ENCODE measurements at regions not wholly inside any gene's neighbourhood (a gene's known extent, or its start where the extent isn't known, plus 50 kb on each side); places are given as distances from the start of the nearest gene placed in this dataset.
"Not testable (repeated sequence)": the region's sequence is repeated elsewhere in the genome, so short reads cannot be mapped to it uniquely, and the experiment has no call there.

DNA sequence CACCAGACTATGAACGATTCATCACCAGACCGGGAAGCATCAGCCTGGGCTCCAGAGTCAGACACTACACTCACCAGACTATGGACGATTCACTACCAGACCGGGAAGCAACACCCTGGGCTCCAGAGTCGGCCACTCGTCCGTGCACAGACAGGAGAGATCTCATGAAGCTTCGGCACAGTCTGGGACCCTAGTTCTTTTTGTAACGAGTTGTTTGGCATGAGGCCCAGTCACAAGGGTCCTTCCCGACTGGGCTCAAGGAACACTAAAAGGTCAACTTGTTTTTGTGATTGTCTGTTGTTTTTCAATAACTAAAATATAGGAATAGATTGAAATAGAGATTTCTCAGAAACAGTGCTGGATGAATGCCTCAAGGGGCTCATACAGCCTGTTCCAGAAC lies 1141.6 kb upstream of the MIR17HG start:
- in situ Hi-C loops (cut with HindIII; ENCODE audit: low sequenced_read_pairs): no loop called here

GRCh38 chr13:90217275-90217674 lies 1130.2 kb upstream of the MIR17HG start:
- in situ Hi-C loops (cut with HindIII; ENCODE audit: low sequenced_read_pairs): no loop called here
- DNase-seq (ENCODE audit: low spot score): no peak

More for the DNA sequence above, 1141.6 kb upstream of the MIR17HG start:
- no peak for DNase-seq (ENCODE audit: low spot score)

GRCh38 chr13:90222758-90223157 lies 1124.7 kb upstream of the MIR17HG start:
- DNase-seq (ENCODE audit: low spot score): no peak
- in situ Hi-C loops (cut with HindIII; ENCODE audit: low sequenced_read_pairs): no loop called here

- in situ Hi-C loops (cut with HindIII; ENCODE audit: low sequenced_read_pairs): no loop called here
- no peak for DNase-seq (ENCODE audit: low spot score)
These were observed 1117.2 kb upstream of the MIR17HG start for GRCh38 chr13:90230311-90230710.

DNA sequence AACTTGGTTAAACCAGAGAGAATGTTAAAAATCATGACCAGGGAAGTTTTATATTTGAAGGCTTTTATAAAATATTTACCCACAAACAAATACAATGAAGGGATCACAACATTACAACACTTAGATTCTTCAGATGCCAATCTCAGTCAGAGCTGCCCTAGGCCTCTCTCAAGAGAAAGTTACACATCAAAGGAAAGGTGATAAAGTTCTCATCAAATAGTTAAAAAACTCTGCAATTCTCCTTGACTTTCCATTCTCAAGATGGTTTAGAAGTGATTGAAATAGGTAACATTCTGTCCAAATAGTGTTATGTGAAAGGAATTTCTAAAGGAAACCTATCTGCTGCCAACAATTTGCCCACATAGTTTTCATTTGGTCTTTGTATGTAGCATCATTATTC lies 1115.2 kb upstream of the MIR17HG start:
- no peak for DNase-seq (ENCODE audit: low spot score)
- in situ Hi-C loops (cut with HindIII; ENCODE audit: low sequenced_read_pairs): no loop called here

- in situ Hi-C loops (cut with HindIII; ENCODE audit: low sequenced_read_pairs): no loop called here
- DNase-seq (ENCODE audit: low spot score): no peak
These were observed 1113.4 kb upstream of the MIR17HG start for GRCh38 chr13:90233933-90234672.

DNA sequence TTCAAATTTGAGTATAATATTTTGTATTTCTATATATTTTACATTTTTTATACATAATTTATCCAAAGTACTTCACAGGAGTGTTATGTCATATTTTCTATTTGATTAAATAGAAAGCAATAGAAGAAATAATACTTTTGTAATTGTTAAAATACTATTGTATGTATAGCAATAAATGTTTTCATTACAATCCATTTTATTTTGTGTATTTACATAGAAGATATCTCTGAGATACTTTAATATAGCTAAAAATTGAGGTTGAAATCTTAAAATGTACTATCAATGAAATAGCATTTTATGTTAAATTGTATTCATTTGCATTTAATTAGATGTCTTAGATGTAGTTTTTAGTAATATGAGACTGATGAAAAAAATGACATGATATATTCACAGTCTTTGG lies 1109.6 kb upstream of the MIR17HG start:
- in situ Hi-C loops (cut with HindIII; ENCODE audit: low sequenced_read_pairs): no loop called here
- no peak for DNase-seq (ENCODE audit: low spot score)

DNA sequence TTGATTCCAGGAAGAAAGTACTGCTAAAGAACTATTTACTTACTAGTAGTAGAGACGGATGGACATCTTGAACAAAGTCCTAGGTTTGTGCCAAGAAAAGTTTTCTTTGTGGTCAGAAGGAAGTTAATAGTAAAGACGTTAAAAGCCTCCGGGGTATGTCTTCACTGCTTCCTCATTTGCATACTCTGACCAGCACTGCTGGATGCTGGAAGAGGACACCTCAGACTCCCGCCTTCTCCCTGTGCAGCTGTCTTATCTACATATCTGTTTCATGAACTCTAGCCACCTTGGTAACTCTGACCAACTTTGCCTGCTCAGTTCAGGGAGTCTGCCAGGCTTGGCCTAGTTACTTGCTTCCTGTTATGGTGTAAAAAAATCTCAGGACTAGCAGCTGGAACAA lies 1109.1 kb upstream of the MIR17HG start:
- DNase-seq (ENCODE audit: low spot score): no peak
- in situ Hi-C loops (cut with HindIII; ENCODE audit: low sequenced_read_pairs): no loop called here

DNA sequence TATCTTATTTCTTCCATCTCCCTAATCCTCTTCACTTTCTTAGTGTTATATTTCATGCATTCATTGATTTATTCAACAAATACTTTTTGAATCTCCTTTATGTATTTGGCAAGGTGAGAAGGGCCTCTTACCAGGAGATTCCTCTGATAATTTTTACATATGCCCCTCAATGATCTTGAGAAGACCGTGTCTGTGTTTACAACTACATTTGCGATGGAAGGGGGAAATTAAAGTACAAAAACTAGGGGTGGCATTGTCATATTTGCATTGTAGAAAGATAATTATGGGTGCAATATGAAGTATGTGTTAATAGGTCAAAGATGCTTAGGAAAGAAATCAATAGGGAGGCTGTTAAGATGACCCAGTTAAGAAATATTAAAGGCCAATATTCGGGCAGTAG lies 1108.4 kb upstream of the MIR17HG start:
- in situ Hi-C loops (cut with HindIII; ENCODE audit: low sequenced_read_pairs): no loop called here
- no peak for DNase-seq (ENCODE audit: low spot score)

DNA sequence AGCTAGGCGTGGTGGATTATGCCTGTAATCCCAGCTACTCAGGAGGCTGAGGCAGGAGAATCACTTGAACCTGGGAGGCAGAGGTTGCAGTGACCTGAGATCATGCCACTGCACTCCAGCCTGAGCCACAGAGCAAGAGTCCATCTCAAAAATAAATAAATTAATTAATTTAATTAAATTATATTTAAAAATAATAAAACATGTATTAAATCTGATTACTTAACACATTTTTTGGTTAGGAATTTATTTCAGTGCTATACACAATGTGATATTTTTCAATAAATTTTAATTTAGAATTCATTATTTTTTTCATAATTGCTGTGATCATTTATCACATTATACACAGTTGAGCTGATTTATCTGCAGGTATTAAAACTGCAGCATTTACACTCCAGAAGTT lies 1101.5 kb upstream of the MIR17HG start:
- in situ Hi-C loops (cut with HindIII; ENCODE audit: low sequenced_read_pairs): no loop called here

DNA sequence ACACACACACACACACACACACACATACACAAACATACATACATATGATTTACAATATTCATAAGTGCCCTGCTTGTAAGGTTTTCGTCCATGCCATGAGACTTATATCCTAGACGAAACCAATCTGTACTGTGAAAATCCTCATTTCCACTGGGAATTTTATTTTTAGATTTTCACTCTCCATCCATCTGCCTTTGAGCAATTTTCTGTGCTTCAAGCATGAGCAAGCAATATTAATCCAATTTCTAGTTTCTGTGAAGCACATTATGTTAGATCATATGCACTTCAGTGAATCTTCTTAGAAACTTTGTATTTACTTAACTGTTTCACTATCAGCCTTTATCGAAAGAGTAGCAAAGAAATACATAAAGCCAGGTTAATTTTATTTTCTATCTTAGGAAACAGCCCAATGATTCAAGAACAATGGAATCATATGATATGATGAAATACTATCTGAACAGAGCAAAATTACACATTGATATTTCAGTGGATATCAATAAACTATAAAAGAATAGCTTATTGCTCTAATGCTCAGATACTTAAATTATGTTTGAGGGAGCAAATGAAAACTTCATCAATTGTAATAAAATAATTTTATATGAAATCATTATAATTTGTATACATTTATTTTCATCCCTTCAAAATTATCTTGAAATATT lies 1100.7 kb upstream of the MIR17HG start:
- DNase-seq (ENCODE audit: low spot score): no peak
- in situ Hi-C loops (cut with HindIII; ENCODE audit: low sequenced_read_pairs): no loop called here

More for the DNA sequence above, 1101.5 kb upstream of the MIR17HG start:
- DNase-seq (ENCODE audit: low spot score): no peak

DNA sequence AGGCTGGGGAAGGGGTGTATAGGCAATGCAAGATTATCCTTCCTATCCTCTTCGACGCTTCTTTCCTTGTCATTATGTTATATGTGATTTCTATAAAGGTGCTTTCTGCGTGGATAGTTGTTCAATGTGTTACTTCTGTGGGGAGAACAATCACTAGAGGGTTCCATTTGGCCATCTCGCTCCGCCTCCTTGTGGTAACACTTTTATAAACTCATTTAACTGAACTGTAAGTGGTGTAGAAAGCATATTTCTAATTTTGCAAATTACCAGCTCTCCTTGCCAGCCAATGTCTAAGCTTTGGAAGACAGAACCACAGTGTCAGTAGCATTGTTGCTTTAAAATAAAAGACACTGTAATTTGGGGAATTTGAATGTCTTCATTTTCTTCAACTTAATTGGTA lies 1093.7 kb upstream of the MIR17HG start:
- in situ Hi-C loops (cut with HindIII; ENCODE audit: low sequenced_read_pairs): no loop called here
- DNase-seq (ENCODE audit: low spot score): no peak

GRCh38 chr13:90254437-90254836 lies 1093.0 kb upstream of the MIR17HG start:
- no peak for DNase-seq (ENCODE audit: low spot score)
- in situ Hi-C loops (cut with HindIII; ENCODE audit: low sequenced_read_pairs): no loop called here

- in situ Hi-C loops (cut with HindIII; ENCODE audit: low sequenced_read_pairs): no loop called here
These were observed 1090.7 kb upstream of the MIR17HG start for GRCh38 chr13:90256746-90257145.

GRCh38 chr13:90258129-90258528 lies 1089.4 kb upstream of the MIR17HG start:
- no peak for DNase-seq (ENCODE audit: low spot score)
- in situ Hi-C loops (cut with HindIII; ENCODE audit: low sequenced_read_pairs): no loop called here

More at GRCh38 chr13:90256746-90257145, 1090.7 kb upstream of the MIR17HG start:
- no peak for DNase-seq (ENCODE audit: low spot score)

GRCh38 chr13:90261343-90261742 lies 1086.1 kb upstream of the MIR17HG start:
- in situ Hi-C loops (cut with HindIII; ENCODE audit: low sequenced_read_pairs): no loop called here
- DNase-seq (ENCODE audit: low spot score): no peak

DNA sequence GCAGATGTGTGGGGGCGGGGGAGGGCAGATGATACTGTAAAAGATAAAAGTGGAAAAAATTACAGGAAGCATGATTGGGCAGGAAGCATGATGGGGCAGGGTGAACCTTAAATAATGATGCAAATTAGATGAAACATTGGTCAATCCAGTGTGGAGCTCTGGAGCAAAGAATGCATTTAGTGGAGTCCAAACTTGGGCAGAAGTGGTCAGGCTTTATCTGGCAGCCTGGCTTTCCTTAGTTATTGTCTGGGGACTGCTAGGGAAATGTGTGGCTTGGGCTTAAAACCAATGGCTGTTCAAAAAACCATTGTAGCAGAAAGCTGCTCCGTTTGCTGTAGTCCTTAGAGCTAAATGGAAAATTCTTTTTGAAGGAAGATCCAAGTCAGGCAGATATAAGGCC lies 1077.3 kb upstream of the MIR17HG start:
- no peak for DNase-seq (ENCODE audit: low spot score)
- in situ Hi-C loops (cut with HindIII; ENCODE audit: low sequenced_read_pairs): no loop called here

- in situ Hi-C loops (cut with HindIII; ENCODE audit: low sequenced_read_pairs): no loop called here
- DNase-seq (ENCODE audit: low spot score): no peak
These were observed 1075.1 kb upstream of the MIR17HG start for GRCh38 chr13:90272356-90272755.

DNA sequence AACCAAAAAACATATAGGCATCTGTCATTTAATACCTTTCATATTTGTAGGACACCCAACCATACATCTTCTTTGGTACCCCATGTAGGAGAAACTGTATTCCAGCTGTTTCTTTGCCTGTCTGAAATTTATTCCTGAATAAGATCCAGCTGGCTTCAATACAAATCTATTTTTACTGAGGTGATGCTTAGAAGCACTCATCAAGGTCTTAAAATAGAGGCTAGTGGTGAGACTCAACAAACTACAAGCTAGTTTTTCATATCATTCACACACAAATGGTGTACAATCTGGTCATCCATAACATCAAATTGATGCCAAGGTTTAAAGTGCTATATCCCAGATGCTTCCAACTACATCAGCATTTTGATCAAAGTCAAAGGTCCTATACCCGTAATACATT lies 1071.3 kb upstream of the MIR17HG start:
- in situ Hi-C loops (cut with HindIII; ENCODE audit: low sequenced_read_pairs): no loop called here

DNA sequence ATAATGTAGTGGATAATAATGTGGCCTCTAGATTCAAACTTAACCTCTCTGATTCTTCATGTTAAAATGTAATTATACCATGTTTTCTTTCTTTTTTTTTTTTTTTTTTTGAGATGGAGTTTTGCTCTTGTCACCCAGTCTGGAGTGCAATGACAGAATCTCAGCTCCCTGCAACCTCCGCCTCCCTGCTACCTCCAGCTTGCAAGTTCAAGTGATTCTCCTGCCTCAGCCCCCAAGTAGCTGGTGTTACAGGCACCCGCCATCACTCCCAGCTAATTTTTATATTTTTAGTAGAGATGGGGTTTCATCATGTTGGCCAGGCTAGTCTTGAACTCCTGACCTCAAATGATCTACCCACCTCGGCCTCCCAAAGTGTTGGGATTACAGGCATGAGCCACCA lies 1069.3 kb upstream of the MIR17HG start:
- in situ Hi-C loops (cut with HindIII; ENCODE audit: low sequenced_read_pairs): not testable (repeated sequence)

More for the DNA sequence above, 1071.3 kb upstream of the MIR17HG start:
- DNase-seq (ENCODE audit: low spot score): no peak

GRCh38 chr13:90281709-90282108 lies 1065.8 kb upstream of the MIR17HG start:
- DNase-seq (ENCODE audit: low spot score): no peak
- in situ Hi-C loops (cut with HindIII; ENCODE audit: low sequenced_read_pairs): no loop called here

More for the DNA sequence above, 1069.3 kb upstream of the MIR17HG start:
- DNase-seq (ENCODE audit: low spot score): not testable (repeated sequence)
